ENCODE measurements at regions not wholly inside any gene's neighbourhood (a gene's known extent, or its start where the extent isn't known, plus 50 kb on each side); places are given as distances from the start of the nearest gene placed in this dataset.
"Not testable (repeated sequence)": the region's sequence is repeated elsewhere in the genome, so short reads cannot be mapped to it uniquely, and the experiment has no call there.

DNA sequence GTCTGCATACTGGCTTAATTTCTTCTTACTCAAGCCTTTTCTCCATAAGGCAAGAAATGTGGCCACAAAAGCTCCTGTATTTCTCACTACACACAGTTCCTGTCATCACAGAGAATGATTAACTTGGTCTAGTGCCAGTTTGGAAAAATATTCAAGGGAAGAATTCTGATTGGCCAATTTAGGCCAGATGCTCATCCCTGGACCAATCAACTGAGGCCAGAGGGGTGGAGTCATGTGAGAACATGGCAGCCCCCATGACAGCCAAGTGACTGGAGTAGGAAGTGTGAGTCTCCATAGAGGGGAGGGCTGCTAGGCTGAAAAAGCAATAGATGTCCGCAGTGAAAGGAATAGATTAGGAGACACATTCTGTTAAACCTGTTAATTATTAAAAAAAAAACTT is 56.4 kb upstream of the EEF2KMT start:
- TF ChIP-seq POLR2A (IDR thresholded peaks at IDR 0.05) = not testable (repeated sequence)
- TF ChIP-seq, protein P1, sequence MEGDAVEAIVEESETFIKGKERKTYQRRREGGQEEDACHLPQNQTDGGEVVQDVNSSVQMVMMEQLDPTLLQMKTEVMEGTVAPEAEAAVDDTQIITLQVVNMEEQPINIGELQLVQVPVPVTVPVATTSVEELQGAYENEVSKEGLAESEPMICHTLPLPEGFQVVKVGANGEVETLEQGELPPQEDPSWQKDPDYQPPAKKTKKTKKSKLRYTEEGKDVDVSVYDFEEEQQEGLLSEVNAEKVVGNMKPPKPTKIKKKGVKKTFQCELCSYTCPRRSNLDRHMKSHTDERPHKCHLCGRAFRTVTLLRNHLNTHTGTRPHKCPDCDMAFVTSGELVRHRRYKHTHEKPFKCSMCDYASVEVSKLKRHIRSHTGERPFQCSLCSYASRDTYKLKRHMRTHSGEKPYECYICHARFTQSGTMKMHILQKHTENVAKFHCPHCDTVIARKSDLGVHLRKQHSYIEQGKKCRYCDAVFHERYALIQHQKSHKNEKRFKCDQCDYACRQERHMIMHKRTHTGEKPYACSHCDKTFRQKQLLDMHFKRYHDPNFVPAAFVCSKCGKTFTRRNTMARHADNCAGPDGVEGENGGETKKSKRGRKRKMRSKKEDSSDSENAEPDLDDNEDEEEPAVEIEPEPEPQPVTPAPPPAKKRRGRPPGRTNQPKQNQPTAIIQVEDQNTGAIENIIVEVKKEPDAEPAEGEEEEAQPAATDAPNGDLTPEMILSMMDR (IDR thresholded peaks at IDR 0.05 in 4 of 5, conservative IDR thresholded peaks at IDR 0.05 in 1 of 5) = not testable (repeated sequence)
